Common myeloid progenitor, CD34-positive (primary cell): ENCODE measurements at regions not wholly inside any gene's neighbourhood (a gene's known extent, or its start where the extent isn't known, plus 50 kb on each side); places are given as distances from the start of the nearest gene placed in this dataset.
"Not testable (repeated sequence)": the region's sequence is repeated elsewhere in the genome, so short reads cannot be mapped to it uniquely, and the experiment has no call there.

ENCODE experiments used
- CTCF ChIA-PET: fragments of 350-600 bp; sonication (Branson Sonifier 250); formaldehyde crosslinking; loops from one replicate; lab custom pipeline; 2021; ENCODE audit warnings: antibody characterized with exemption; lab: Charles Lee
- POLR2A ChIA-PET: fragments of 350-600 bp; sonication (Branson Sonifier 250); formaldehyde crosslinking; loops from one replicate; lab custom pipeline; 2021; ENCODE audit warnings: antibody characterized with exemption; lab: Charles Lee
- DNase-seq, 3 donors: peaks; one replicate each; pipeline versions ENCODE4 v3.0.0 to v3.0.0-alpha.2; 2013
- H3K27ac ChIP-seq, 2 experiments: 1 replicate in 1 of 2; 2 replicates in 1 of 2; pipeline ENCODE4 v1.7.0; 2013; ENCODE audit warnings: inconsistent platforms in 2 of 2, low read length in 2 of 2, mild to moderate bottlenecking in 2 of 2, low read depth in 1 of 2, moderate library complexity in 1 of 2; ENCODE audit not compliant: severe bottlenecking in 2 of 2, insufficient read depth in 1 of 2, poor library complexity in 1 of 2
- H3K27me3 ChIP-seq, 5 experiments: replicated peaks in 2 of 5; 1 replicate in 3 of 5; 2 replicates in 2 of 5; pipeline versions ENCODE4 v1.6.1 to v1.7.0; 2013; ENCODE audit warnings: low read length in 4 of 5, mild to moderate bottlenecking in 2 of 5, moderate library complexity in 2 of 5, inconsistent platforms in 1 of 5; ENCODE audit not compliant: insufficient read depth in 5 of 5, control insufficient read depth in 4 of 5
- H3K36me3 ChIP-seq, 4 experiments: 1 replicate in 2 of 4; 2 replicates in 2 of 4; pipeline versions ENCODE4 v1.6.1 to v1.7.0; 2013; ENCODE audit warnings: low read length in 3 of 4, control low read depth in 1 of 4, mild to moderate bottlenecking in 1 of 4; ENCODE audit not compliant: control insufficient read depth in 4 of 4, insufficient read depth in 4 of 4
- H3K4me1 ChIP-seq, 4 experiments: 1 replicate in 3 of 4; 2 replicates in 1 of 4; pipeline versions ENCODE4 v1.6.1 to v1.7.1; 2013; ENCODE audit warnings: low read length in 3 of 4, mild to moderate bottlenecking in 3 of 4, control low read depth in 1 of 4, inconsistent platforms in 1 of 4, moderate library complexity in 1 of 4; ENCODE audit not compliant: control insufficient read depth in 4 of 4, insufficient read depth in 4 of 4; ENCODE audit errors: control extremely low read depth in 1 of 4
- H3K4me3 ChIP-seq, 7 experiments: 1 replicate in 4 of 7; 2 replicates in 3 of 7; pipeline versions ENCODE4 v1.5.1 to v1.7.0; 2013; ENCODE audit warnings: mild to moderate bottlenecking in 7 of 7, low read length in 6 of 7, moderate library complexity in 6 of 7, inconsistent platforms in 2 of 7, low read depth in 2 of 7, control low read depth in 1 of 7; ENCODE audit not compliant: insufficient read depth in 4 of 7, control insufficient read depth in 1 of 7; ENCODE audit errors: extremely low read depth in 1 of 7
- H3K9me3 ChIP-seq, 5 experiments: 1 replicate in 4 of 5; 2 replicates in 1 of 5; pipeline versions ENCODE4 v1.6.1 to v1.7.1; 2013; ENCODE audit warnings: low read length in 4 of 5, mild to moderate bottlenecking in 2 of 5, inconsistent platforms in 1 of 5, low read depth in 1 of 5, moderate library complexity in 1 of 5; ENCODE audit not compliant: control insufficient read depth in 4 of 5, insufficient read depth in 2 of 5; ENCODE audit errors: control extremely low read depth in 1 of 5
- WGBS: methylation state at CpG from one replicate; pipeline ENCODE4 v1.1.5; 2013; ENCODE audit not compliant: insufficient coverage; 5-methylcytosine and 5-hydroxymethylcytosine counted together

GRCh38 chrX:106275172-106275571, 107.1 kb downstream of the PWWP3B start:
- H3K36me3 ChIP-seq, DNase-seq, H3K27me3 ChIP-seq, POLR2A ChIA-PET, CTCF ChIA-PET, H3K27ac ChIP-seq, H3K4me3 ChIP-seq, H3K9me3 ChIP-seq, H3K4me1 ChIP-seq: not testable (repeated sequence)
- WGBS, result no CpG with 5 or more reads among the region's 5 CpGs

DNA sequence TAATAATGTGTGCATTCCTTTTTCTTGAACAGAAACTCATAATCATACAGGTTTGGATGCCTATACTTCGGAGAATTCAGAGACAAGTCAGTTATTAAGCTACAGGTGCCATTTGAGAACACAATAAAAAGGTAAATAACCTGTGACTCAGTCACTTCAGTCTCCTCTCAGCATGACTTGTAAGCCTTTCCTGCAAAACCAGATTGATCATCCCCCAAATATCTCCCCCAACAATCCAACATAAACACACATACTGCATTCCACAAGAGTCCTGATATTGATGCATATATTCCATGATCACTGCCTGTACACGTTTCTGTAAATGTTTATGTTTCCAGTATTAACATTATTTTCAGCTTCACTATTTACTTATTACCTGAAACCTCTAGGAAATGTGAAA, 110.8 kb downstream of the PWWP3B start:
- CTCF ChIA-PET, result no interaction called here
- no peak overlapping the region for H3K27ac ChIP-seq
- WGBS, result no CpG with 5 or more reads among the region's 2 CpGs

GRCh38 chrX:106281383-106281782, 113.3 kb downstream of the PWWP3B start:
- ChIA-PET POLR2A (no interaction called here), CTCF (no interaction called here)
- 84% methylated on average over 2 of the region's 2 CpGs for WGBS

More for the DNA sequence above, 110.8 kb downstream of the PWWP3B start:
- Histone ChIP-seq H3K4me1 (no peaks in the 10 kb centered on the region), H3K27me3 (no peaks in the 10 kb centered on the region), H3K9me3 (no peaks in the 10 kb centered on the region), H3K4me3 (no peak overlapping the region), H3K36me3 (no peaks in the 10 kb centered on the region)
- POLR2A ChIA-PET, result no interaction called here
- DNase-seq, result no peak

GRCh38 chrX:106283841-106284240, 115.7 kb downstream of the PWWP3B start:
- no peaks in the 10 kb centered on the region for H3K36me3 ChIP-seq
- CTCF ChIA-PET, result no interaction called here
- H3K4me1 ChIP-seq, result no peaks in the 10 kb centered on the region
- no peak overlapping the region for H3K4me3 ChIP-seq
- POLR2A ChIA-PET, result no interaction called here
- H3K9me3 ChIP-seq, result no peaks in the 10 kb centered on the region
- no peaks in the 10 kb centered on the region for H3K27me3 ChIP-seq
- no peak for DNase-seq
- H3K27ac ChIP-seq, result no peak overlapping the region
- WGBS, result 75% methylated on average over 2 of the region's 4 CpGs

More at GRCh38 chrX:106281383-106281782, 113.3 kb downstream of the PWWP3B start:
- no peak overlapping the region for H3K27ac ChIP-seq
- DNase-seq, result no peak
- no peaks in the 10 kb centered on the region for H3K36me3 ChIP-seq
- H3K4me1 ChIP-seq, result no peaks in the 10 kb centered on the region
- no peaks in the 10 kb centered on the region for H3K27me3 ChIP-seq
- H3K9me3 ChIP-seq, result no peaks in the 10 kb centered on the region
- no peak overlapping the region for H3K4me3 ChIP-seq

- ChIA-PET POLR2A (no interaction called here), CTCF (no interaction called here)
- no peaks in the 10 kb centered on the region for H3K9me3 ChIP-seq
- no peaks in the 10 kb centered on the region for H3K36me3 ChIP-seq
- H3K27me3 ChIP-seq, result no peaks in the 10 kb centered on the region
- no peak overlapping the region for H3K4me3 ChIP-seq
- DNase-seq, result no peak
- WGBS, result 61% methylated on average over 2 of the region's 2 CpGs
- no peak overlapping the region for H3K27ac ChIP-seq
- no peaks in the 10 kb centered on the region for H3K4me1 ChIP-seq
These were observed 116.4 kb downstream of the PWWP3B start for GRCh38 chrX:106284431-106285025.

- WGBS, result 80% methylated on average over 1 of the region's 1 CpG
- POLR2A ChIA-PET, result no interaction called here
These were observed 118.0 kb downstream of the PWWP3B start for GRCh38 chrX:106286053-106286650.

GRCh38 chrX:106290778-106291177, 122.7 kb downstream of the PWWP3B start:
- H3K9me3 ChIP-seq, H3K36me3 ChIP-seq, POLR2A ChIA-PET, H3K4me1 ChIP-seq, H3K27me3 ChIP-seq, DNase-seq, H3K27ac ChIP-seq, H3K4me3 ChIP-seq, CTCF ChIA-PET: not testable (repeated sequence)
- no CpG with 5 or more reads among the region's 5 CpGs for WGBS

More at GRCh38 chrX:106286053-106286650, 118.0 kb downstream of the PWWP3B start:
- Histone ChIP-seq H3K36me3 (no peaks in the 10 kb centered on the region), H3K27me3 (no peaks in the 10 kb centered on the region), H3K9me3 (no peaks in the 10 kb centered on the region), H3K4me1 (no peaks in the 10 kb centered on the region), H3K4me3 (no peak overlapping the region), H3K27ac (no peak overlapping the region)
- CTCF ChIA-PET, result no interaction called here
- no peak for DNase-seq
